ENCODE measurements at regions not wholly inside any gene's neighbourhood (a gene's known extent, or its start where the extent isn't known, plus 50 kb on each side); places are given as distances from the start of the nearest gene placed in this dataset.

- TF ChIP-seq CTCF (IDR thresholded peaks at IDR 0.05; ENCODE audit: borderline replicate concordance, control extremely low read depth, extremely low read depth, insufficient read depth, missing control alignments) = no peak
- DNase-seq (ENCODE audit: low spot score) = no peak
- in situ Hi-C loops (cut with MboI; ENCODE audit: low sequenced_read_pairs, unreplicated experiment) = no loop called here
These were observed 295.1 kb upstream of the KYNU start for GRCh38 chr2:142582317-142582716.

GRCh38 chr2:142581491-142581890 is 296.0 kb upstream of the KYNU start:
- DNase-seq (ENCODE audit: low spot score) = no peak
- no peak for TF ChIP-seq CTCF (IDR thresholded peaks at IDR 0.05; ENCODE audit: borderline replicate concordance, control extremely low read depth, extremely low read depth, insufficient read depth, missing control alignments)
- in situ Hi-C loops (cut with MboI; ENCODE audit: low sequenced_read_pairs, unreplicated experiment) = no loop called here

GRCh38 chr2:142580691-142581090 is 296.8 kb upstream of the KYNU start:
- in situ Hi-C loops (cut with MboI; ENCODE audit: low sequenced_read_pairs, unreplicated experiment) = no loop called here
- no peak for TF ChIP-seq CTCF (IDR thresholded peaks at IDR 0.05; ENCODE audit: borderline replicate concordance, control extremely low read depth, extremely low read depth, insufficient read depth, missing control alignments)
- no peak for DNase-seq (ENCODE audit: low spot score)

- TF ChIP-seq CTCF (IDR thresholded peaks at IDR 0.05; ENCODE audit: borderline replicate concordance, control extremely low read depth, extremely low read depth, insufficient read depth, missing control alignments) = no peak
- DNase-seq (ENCODE audit: low spot score) = no peak
- in situ Hi-C loops (cut with MboI; ENCODE audit: low sequenced_read_pairs, unreplicated experiment) = no loop called here
These were observed 301.9 kb upstream of the KYNU start for GRCh38 chr2:142575561-142575960.

GRCh38 chr2:142574388-142574787 is 303.1 kb upstream of the KYNU start:
- in situ Hi-C loops (cut with MboI; ENCODE audit: low sequenced_read_pairs, unreplicated experiment) = no loop called here

GRCh38 chr2:142572346-142573132 is 304.9 kb upstream of the KYNU start:
- in situ Hi-C loops (cut with MboI; ENCODE audit: low sequenced_read_pairs, unreplicated experiment) = no loop called here
- no peak for DNase-seq (ENCODE audit: low spot score)
- no peak for TF ChIP-seq CTCF (IDR thresholded peaks at IDR 0.05; ENCODE audit: borderline replicate concordance, control extremely low read depth, extremely low read depth, insufficient read depth, missing control alignments)

More at GRCh38 chr2:142574388-142574787, 303.1 kb upstream of the KYNU start:
- TF ChIP-seq CTCF (IDR thresholded peaks at IDR 0.05; ENCODE audit: borderline replicate concordance, control extremely low read depth, extremely low read depth, insufficient read depth, missing control alignments) = no peak
- DNase-seq (ENCODE audit: low spot score) = no peak
